Pons (tissue), 1 donor: ENCODE measurements at regions not wholly inside any gene's neighbourhood (a gene's known extent, or its start where the extent isn't known, plus 50 kb on each side); places are given as distances from the start of the nearest gene placed in this dataset.
"Not testable (repeated sequence)": the region's sequence is repeated elsewhere in the genome, so short reads cannot be mapped to it uniquely, and the experiment has no call there.

Source experiments
- DNase-seq: peaks from one replicate; pipeline ENCODE4 v3.0.0-alpha.2; 2016; ENCODE audit warnings: low spot score

- DNase-seq = peak; percentile 84
Observed at GRCh38 chr21:16420031-16420724, 690.4 kb downstream of the USP25 start.

- no peak for DNase-seq
Observed at GRCh38 chr21:16421007-16421406, 691.2 kb downstream of the USP25 start.

GRCh38 chr21:16421965-16422364, 692.2 kb downstream of the USP25 start:
- no peak for DNase-seq

GRCh38 chr21:16422702-16423101, 692.9 kb downstream of the USP25 start:
- no peak for DNase-seq

- DNase-seq = no peak
Observed at GRCh38 chr21:16423921-16424320, 694.1 kb downstream of the USP25 start.

GRCh38 chr21:16424331-16424751, 694.6 kb downstream of the USP25 start:
- DNase-seq = peak; percentile 37

- DNase-seq = no peak
Observed at GRCh38 chr21:16425376-16425775, 695.6 kb downstream of the USP25 start.

GRCh38 chr21:16426936-16427335, 697.2 kb downstream of the USP25 start:
- no peak for DNase-seq

- no peak for DNase-seq
Observed at GRCh38 chr21:16427587-16428087, 697.9 kb downstream of the USP25 start.

GRCh38 chr21:16437586-16437985, 707.8 kb downstream of the USP25 start:
- DNase-seq = no peak

GRCh38 chr21:16438761-16439160, 709.0 kb downstream of the USP25 start:
- DNase-seq = no peak

- no peak for DNase-seq
Observed at GRCh38 chr21:16441789-16442188, 712.0 kb downstream of the USP25 start.

GRCh38 chr21:16454399-16454798, 724.6 kb downstream of the USP25 start:
- DNase-seq = peak; percentile 43

GRCh38 chr21:16455526-16455925, 725.7 kb downstream of the USP25 start:
- DNase-seq = no peak

GRCh38 chr21:16455978-16456377, 726.2 kb downstream of the USP25 start:
- DNase-seq = peak; percentile 94

GRCh38 chr21:16457498-16457897, 727.7 kb downstream of the USP25 start:
- DNase-seq = no peak

- no peak for DNase-seq
Observed at GRCh38 chr21:16460936-16461335, 731.2 kb downstream of the USP25 start.

GRCh38 chr21:16464211-16464889, 734.6 kb downstream of the USP25 start:
- DNase-seq = not testable (repeated sequence)

- DNase-seq = no peak
Observed at GRCh38 chr21:16468184-16468583, 738.4 kb downstream of the USP25 start.

GRCh38 chr21:16473988-16474387, 744.2 kb downstream of the USP25 start:
- DNase-seq = peak; percentile 56

- DNase-seq = peak; percentile 45
Observed at GRCh38 chr21:16476056-16476825, 746.5 kb downstream of the USP25 start.

GRCh38 chr21:16488042-16488441, 758.3 kb downstream of the USP25 start:
- DNase-seq = no peak

GRCh38 chr21:16492356-16492755, 762.6 kb downstream of the USP25 start:
- DNase-seq = no peak
